ENCODE measurements at regions not wholly inside any gene's neighbourhood (a gene's known extent, or its start where the extent isn't known, plus 50 kb on each side); places are given as distances from the start of the nearest gene placed in this dataset.

DNA sequence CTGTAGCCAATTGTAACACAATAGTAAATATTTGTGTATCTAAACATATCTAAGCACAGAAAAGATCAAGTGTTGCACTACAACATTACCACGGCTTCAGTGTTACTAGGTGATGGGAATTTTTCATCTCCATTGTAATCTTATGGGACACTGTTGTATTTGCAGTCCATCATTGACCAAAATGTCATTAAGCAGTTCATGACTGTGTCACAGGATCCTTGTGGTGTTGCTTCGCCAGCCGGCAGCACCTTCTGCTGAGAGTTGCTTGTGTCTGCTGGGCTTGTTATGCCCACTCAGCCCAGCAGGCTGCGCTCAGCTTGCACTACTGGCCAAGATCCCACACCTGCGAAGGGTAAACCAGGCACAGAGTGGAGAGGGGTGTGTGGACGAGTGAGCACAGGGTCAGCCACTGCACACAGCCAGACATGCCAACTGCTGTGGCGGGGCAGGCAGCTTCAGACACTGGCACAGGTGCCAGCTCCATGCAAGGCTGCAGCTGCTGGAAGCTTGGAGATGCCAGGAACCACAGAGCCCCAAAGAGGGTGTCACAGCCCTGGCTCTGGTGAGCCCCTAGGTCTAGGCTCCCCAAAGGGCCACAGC is 273.7 kb downstream of the CETN3 start:
- no peak for TF ChIP-seq CTCF (IDR thresholded peaks at IDR 0.05; ENCODE audit: insufficient read depth, low read length)
- no peak for TF ChIP-seq POLR2AphosphoS5 (IDR thresholded peaks at IDR 0.05; ENCODE audit: low read depth)
- no peak for TF ChIP-seq GABPA (IDR thresholded peaks at IDR 0.05; ENCODE audit: low read depth)
- TF ChIP-seq, protein P1, sequence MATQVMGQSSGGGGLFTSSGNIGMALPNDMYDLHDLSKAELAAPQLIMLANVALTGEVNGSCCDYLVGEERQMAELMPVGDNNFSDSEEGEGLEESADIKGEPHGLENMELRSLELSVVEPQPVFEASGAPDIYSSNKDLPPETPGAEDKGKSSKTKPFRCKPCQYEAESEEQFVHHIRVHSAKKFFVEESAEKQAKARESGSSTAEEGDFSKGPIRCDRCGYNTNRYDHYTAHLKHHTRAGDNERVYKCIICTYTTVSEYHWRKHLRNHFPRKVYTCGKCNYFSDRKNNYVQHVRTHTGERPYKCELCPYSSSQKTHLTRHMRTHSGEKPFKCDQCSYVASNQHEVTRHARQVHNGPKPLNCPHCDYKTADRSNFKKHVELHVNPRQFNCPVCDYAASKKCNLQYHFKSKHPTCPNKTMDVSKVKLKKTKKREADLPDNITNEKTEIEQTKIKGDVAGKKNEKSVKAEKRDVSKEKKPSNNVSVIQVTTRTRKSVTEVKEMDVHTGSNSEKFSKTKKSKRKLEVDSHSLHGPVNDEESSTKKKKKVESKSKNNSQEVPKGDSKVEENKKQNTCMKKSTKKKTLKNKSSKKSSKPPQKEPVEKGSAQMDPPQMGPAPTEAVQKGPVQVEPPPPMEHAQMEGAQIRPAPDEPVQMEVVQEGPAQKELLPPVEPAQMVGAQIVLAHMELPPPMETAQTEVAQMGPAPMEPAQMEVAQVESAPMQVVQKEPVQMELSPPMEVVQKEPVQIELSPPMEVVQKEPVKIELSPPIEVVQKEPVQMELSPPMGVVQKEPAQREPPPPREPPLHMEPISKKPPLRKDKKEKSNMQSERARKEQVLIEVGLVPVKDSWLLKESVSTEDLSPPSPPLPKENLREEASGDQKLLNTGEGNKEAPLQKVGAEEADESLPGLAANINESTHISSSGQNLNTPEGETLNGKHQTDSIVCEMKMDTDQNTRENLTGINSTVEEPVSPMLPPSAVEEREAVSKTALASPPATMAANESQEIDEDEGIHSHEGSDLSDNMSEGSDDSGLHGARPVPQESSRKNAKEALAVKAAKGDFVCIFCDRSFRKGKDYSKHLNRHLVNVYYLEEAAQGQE (IDR thresholded peaks at IDR 0.05; ENCODE audit: insufficient replicate concordance, low read depth) = no peak
- no peak for TF ChIP-seq SPI1 (IDR thresholded peaks at IDR 0.05; ENCODE audit: borderline replicate concordance, low read depth)
